VCaP (cell line): ENCODE measurements at regions not wholly inside any gene's neighbourhood (a gene's known extent, or its start where the extent isn't known, plus 50 kb on each side); places are given as distances from the start of the nearest gene placed in this dataset.

Experiments used
- H3K27ac ChIP-seq: fragments of 450-650 bp; 2 replicates; pipeline ENCODE4 v1.5.1; 2017
- TF ChIP-seq, protein P1 (sequence below): fragments of 450-650 bp; conservative IDR thresholded peaks from 2 replicates; pipeline ENCODE4 v1.5.1; 2017; ENCODE audit warnings: mild to moderate bottlenecking, moderate library complexity

DNA sequence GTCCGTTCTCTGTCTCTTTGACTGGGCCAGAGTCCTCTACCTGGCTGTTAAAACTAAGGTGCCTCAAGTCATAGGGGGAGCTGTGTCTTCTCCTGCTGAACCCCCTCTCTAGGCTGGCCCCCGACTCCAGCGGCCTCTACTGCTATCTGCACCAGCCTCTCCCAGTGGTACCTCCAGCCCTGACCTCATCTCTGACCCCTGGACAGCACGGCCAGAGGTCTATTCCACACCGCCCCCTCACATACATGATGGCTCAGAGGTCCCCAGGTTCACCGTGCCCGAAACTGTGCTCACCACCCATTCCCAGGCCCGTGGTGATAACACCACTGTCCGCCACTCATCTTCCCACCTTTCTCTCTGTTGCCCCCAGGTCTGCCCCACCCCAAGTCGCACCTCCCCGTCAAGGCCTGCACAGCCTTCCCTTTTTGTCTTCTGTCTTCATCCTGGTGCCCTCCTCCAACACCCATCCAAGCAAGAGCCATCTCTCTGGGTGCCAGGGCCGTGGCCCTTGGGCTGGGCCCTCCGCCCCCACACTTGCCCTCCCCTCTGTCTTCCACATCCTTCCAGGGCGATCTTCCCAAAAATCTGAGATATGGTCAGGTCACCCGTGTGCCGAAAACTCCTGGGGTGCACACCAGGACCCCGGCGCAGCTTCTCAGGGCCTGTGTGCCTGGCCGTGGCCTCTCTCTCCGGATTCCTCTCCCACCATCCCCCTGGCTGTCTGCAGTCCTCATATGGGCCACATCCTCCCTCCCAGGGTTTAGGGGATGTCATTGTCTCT lies 134.4 kb upstream of the ID2 start:
- no peak overlapping the region for H3K27ac ChIP-seq
- TF ChIP-seq, protein P1, sequence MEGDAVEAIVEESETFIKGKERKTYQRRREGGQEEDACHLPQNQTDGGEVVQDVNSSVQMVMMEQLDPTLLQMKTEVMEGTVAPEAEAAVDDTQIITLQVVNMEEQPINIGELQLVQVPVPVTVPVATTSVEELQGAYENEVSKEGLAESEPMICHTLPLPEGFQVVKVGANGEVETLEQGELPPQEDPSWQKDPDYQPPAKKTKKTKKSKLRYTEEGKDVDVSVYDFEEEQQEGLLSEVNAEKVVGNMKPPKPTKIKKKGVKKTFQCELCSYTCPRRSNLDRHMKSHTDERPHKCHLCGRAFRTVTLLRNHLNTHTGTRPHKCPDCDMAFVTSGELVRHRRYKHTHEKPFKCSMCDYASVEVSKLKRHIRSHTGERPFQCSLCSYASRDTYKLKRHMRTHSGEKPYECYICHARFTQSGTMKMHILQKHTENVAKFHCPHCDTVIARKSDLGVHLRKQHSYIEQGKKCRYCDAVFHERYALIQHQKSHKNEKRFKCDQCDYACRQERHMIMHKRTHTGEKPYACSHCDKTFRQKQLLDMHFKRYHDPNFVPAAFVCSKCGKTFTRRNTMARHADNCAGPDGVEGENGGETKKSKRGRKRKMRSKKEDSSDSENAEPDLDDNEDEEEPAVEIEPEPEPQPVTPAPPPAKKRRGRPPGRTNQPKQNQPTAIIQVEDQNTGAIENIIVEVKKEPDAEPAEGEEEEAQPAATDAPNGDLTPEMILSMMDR: no peak

DNA sequence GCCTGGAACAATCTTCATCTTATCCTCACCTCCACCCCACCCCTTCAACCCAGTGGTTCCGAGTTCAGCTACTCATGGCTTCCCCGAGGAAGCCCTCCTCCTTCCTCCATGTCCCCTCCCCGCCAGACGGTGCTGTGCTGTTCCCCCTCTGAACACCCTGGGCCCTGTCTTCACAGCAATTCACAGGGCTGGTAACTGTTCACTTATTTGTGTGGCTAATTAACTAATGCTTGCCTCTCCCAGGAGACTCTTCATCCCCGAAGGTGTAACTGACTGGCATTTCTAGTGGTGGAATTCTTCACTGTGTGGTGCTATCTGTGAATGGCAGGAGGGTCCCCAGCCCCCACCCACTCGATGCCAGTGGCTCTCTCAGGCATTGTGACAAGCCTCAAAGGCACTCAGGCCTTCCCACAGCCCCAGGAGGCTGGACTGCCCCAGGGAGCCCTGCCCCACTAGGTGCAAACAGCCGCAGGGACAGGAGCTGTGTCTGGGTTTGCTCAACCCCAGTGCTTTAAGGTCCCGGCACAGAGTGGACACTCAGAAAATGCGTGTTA lies 133.7 kb upstream of the ID2 start:
- TF ChIP-seq, protein P1: no peak

DNA sequence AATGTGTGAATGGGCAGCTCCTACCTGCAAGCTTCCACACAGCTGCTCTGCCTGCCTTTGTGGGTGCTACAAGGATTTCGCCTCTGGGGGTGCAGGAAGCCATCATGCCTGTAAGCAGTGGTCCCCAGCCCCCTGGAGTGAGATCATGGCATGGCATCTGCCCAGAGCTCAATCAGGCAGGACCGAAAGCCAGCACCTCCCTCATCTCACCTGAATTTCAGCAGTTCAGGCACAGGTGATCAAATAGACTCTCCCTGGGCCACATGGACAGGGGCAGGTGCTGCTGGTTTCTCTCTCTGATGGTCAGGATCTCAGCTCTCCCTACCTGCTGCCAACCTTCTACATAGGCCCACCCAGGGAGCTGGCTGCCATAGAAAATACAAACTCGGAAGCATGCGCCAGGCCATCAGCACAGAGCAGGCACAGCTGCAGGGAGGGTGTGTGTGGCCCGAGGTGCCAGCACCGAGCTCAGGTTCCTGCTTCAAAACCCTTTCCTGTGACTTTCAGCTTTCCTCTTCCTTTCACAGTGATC lies 133.2 kb upstream of the ID2 start:
- H3K27ac ChIP-seq: no peak overlapping the region
- TF ChIP-seq, protein P1: no peak

More for the DNA sequence above, 133.7 kb upstream of the ID2 start:
- H3K27ac ChIP-seq: no peak overlapping the region

DNA sequence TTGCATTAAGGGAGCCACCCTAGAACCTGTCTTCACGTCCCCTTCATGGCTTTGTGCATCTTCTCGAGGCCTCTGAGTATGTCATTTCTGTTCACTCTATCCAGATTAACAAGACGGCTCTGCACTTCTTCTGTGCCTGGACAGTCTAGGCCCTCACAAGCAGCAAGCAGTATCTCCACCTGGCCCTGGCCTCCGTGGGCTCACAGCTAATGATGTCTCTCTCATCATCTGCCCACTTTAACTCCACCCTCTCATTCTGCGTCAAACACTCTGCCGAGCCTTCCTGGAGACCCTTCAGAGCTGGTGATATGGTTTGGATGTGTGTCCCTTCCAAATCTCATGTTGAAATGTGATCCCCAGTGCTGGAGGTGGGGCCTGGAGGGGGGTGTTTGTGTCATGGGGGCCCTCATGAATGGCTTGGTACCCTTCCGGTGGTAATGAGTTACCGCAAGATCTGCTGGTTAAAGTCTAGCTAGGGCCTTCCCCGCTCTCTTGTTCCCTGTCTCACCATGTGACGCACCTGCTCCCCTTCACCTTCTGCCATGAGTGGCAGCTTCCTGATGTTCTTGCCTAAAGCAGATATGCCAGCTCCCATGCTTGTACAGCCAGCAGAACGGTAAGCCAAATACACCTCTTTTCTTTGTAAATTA lies 132.5 kb upstream of the ID2 start:
- no peak overlapping the region for H3K27ac ChIP-seq
- TF ChIP-seq, protein P1: no peak

DNA sequence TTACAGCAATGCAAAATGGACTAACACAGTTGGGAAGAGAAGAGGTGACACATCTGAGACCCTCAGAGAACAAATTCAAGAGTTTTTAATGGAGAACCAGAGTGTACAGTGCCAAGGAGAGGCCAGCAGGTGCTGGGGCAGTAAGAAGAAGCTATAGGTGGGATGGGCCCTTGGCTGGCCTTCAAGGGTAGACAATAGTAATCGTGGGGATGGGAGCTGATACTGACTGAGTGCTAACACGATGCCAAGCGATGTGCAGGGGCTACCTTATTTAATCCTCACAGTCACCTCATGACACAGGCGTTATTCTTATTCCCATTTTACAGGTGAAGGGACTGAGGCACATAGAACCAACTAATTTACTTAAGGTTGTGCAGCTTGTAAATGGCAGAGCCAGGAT lies 131.9 kb upstream of the ID2 start:
- TF ChIP-seq, protein P1: no peak

DNA sequence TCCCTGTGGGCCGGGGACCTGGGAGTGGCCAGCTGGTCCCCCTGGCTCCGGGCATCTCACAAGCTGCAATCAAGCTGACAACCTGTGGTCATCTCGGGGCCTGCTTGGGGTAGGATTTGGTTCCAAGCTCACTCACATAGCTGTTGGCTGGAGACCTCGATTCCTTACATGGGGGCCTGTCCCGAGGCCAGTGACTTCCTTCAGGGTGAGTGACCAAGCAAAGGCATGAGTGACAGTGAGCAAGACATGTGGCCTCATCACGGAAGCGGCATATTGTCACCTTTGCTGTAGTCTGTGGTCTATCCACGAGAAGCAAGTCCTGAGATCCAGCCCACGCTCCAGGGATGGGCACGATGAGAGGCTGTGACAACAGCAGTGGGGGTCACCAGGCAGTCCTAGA lies 131.4 kb upstream of the ID2 start:
- H3K27ac ChIP-seq: no peak overlapping the region
- TF ChIP-seq, protein P1: no peak

More for the DNA sequence above, 131.9 kb upstream of the ID2 start:
- H3K27ac ChIP-seq: no peak overlapping the region

DNA sequence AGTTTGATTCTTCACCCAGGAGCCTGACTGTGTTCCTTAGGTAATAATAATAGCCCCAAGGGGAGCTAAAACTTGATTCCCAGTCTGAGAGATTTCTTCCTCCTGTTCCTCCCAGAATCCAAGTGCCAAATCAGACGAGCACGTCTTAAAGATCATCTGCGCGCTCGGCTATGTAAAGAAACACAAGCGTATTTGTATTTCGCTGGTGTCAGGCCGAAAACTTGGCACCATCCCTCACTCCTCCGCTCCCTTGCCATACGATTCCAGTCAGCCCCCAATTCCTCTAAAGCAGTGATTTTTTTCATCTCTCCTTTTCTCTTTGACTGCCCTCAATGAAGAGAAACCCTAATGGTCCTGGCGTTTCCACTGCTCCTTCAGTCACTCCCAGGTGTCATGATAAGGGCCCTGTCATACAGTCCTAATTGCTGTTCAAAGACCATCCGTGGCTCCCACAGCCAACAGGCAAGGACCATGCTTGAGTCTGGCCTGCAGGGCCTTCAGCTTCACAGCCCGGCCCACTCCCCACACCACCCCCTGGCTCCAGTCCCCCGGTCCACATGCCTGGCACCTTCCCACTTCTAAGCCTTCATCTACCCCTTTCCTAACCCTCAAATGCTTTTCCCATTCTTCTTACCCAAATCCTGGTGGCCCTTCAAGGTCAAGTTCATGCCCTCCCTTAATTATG lies 130.8 kb upstream of the ID2 start:
- TF ChIP-seq, protein P1: no peak
- no peak overlapping the region for H3K27ac ChIP-seq
